ENCODE measurements at regions not wholly inside any gene's neighbourhood (a gene's known extent, or its start where the extent isn't known, plus 50 kb on each side); places are given as distances from the start of the nearest gene placed in this dataset.

- DNase-seq (ENCODE audit: low read depth): no peak
- no peak overlapping the region for H3K4me3 ChIP-seq (ENCODE audit: control insufficient read depth, low read depth, low read length)
- no peak for TF ChIP-seq CTCF (conservative IDR thresholded peaks at IDR 0.05; ENCODE audit: control insufficient read depth, insufficient read depth, low read depth, low read length)
These were observed 571.9 kb downstream of the VRK1 start for GRCh38 chr14:97368900-97369564.

- H3K4me3 ChIP-seq (ENCODE audit: control insufficient read depth, low read depth, low read length): no peak overlapping the region
- no peak for DNase-seq (ENCODE audit: low read depth)
- TF ChIP-seq CTCF (conservative IDR thresholded peaks at IDR 0.05; ENCODE audit: control insufficient read depth, insufficient read depth, low read depth, low read length): no peak
These were observed 572.7 kb downstream of the VRK1 start for GRCh38 chr14:97369901-97370300.

- no peak overlapping the region for H3K4me3 ChIP-seq (ENCODE audit: control insufficient read depth, low read depth, low read length)
- no peak for DNase-seq (ENCODE audit: low read depth)
- no peak for TF ChIP-seq CTCF (conservative IDR thresholded peaks at IDR 0.05; ENCODE audit: control insufficient read depth, insufficient read depth, low read depth, low read length)
These were observed 579.1 kb downstream of the VRK1 start for GRCh38 chr14:97376310-97376709.

GRCh38 chr14:97377550-97377949 is 580.4 kb downstream of the VRK1 start:
- TF ChIP-seq CTCF (conservative IDR thresholded peaks at IDR 0.05; ENCODE audit: control insufficient read depth, insufficient read depth, low read depth, low read length): no peak

GRCh38 chr14:97379091-97379531 is 581.9 kb downstream of the VRK1 start:
- DNase-seq (ENCODE audit: low read depth): no peak
- no peak for TF ChIP-seq CTCF (conservative IDR thresholded peaks at IDR 0.05; ENCODE audit: control insufficient read depth, insufficient read depth, low read depth, low read length)
- no peak overlapping the region for H3K4me3 ChIP-seq (ENCODE audit: control insufficient read depth, low read depth, low read length)

More at GRCh38 chr14:97377550-97377949, 580.4 kb downstream of the VRK1 start:
- H3K4me3 ChIP-seq (ENCODE audit: control insufficient read depth, low read depth, low read length): no peak overlapping the region
- no peak for DNase-seq (ENCODE audit: low read depth)

- TF ChIP-seq CTCF (conservative IDR thresholded peaks at IDR 0.05; ENCODE audit: control insufficient read depth, insufficient read depth, low read depth, low read length): no peak
- DNase-seq (ENCODE audit: low read depth): no peak
- H3K4me3 ChIP-seq (ENCODE audit: control insufficient read depth, low read depth, low read length): no peak overlapping the region
These were observed 583.4 kb downstream of the VRK1 start for GRCh38 chr14:97380539-97380941.

Measured in fibroblast of mammary gland (primary cell).